Loucy (cell line): ENCODE measurements at regions not wholly inside any gene's neighbourhood (a gene's known extent, or its start where the extent isn't known, plus 50 kb on each side); places are given as distances from the start of the nearest gene placed in this dataset.

ENCODE experiments used
- H2AFZ ChIP-seq: fragments of 200-600 bp; sonication (generic); 2 replicates; pipeline ENCODE4 v1.6.0; 2016; ENCODE audit warnings: antibody characterized with exemption, mild to moderate bottlenecking, low read length, moderate library complexity
- H3F3A ChIP-seq: fragments of 200-600 bp; 2 replicates; pipeline ENCODE4 v1.6.0; 2016; ENCODE audit warnings: antibody characterized with exemption, low read depth, mild to moderate bottlenecking
- H3K27me3 ChIP-seq: fragments of 200-600 bp; sonication (generic); 2 replicates; pipeline ENCODE4 v1.6.1; 2014; ENCODE audit warnings: low read length, mild to moderate bottlenecking; ENCODE audit not compliant: insufficient read depth, poor library complexity, severe bottlenecking
- H3K36me3 ChIP-seq: fragments of 200-600 bp; sonication (generic); 2 replicates; pipeline ENCODE4 v1.6.1; 2016; ENCODE audit warnings: low read length; ENCODE audit not compliant: insufficient read depth
- H3K4me1 ChIP-seq: fragments of 200-600 bp; sonication (generic); 2 replicates; pipeline ENCODE4 v1.5.1; 2014; ENCODE audit warnings: low read length, mild to moderate bottlenecking; ENCODE audit not compliant: insufficient read depth, poor library complexity, severe bottlenecking
- H3K4me2 ChIP-seq: fragments of 200-600 bp; sonication (generic); 2 replicates; pipeline ENCODE4 v1.6.0; 2014; ENCODE audit warnings: antibody characterized with exemption, low read length, low read depth, mild to moderate bottlenecking; ENCODE audit not compliant: poor library complexity, severe bottlenecking
- H3K4me3 ChIP-seq: fragments of 200-600 bp; sonication (generic); 2 replicates; pipeline ENCODE4 v1.5.1; 2014; ENCODE audit warnings: low read length, mild to moderate bottlenecking, mixed read lengths; ENCODE audit not compliant: poor library complexity, severe bottlenecking
- H3K79me2 ChIP-seq: fragments of 200-600 bp; sonication (generic); 2 replicates; pipeline ENCODE4 v1.6.1; 2014; ENCODE audit warnings: low read length; ENCODE audit not compliant: insufficient read depth
- H3K9ac ChIP-seq: fragments of 200-600 bp; sonication (generic); 2 replicates; pipeline ENCODE4 v1.6.0; 2014; ENCODE audit warnings: mild to moderate bottlenecking, low read depth, low read length, moderate library complexity; ENCODE audit not compliant: poor library complexity, severe bottlenecking
- H3K9me2 ChIP-seq: fragments of 200-600 bp; sonication (generic); replicated peaks from 2 replicates; pipeline ENCODE4 v1.6.1; 2016; ENCODE audit warnings: low read depth, low read length, mixed read lengths
- H3K9me3 ChIP-seq: fragments of 200-600 bp; sonication (generic); 2 replicates; pipeline ENCODE4 v1.6.1; 2014; ENCODE audit warnings: mild to moderate bottlenecking, antibody characterized with exemption, low read length, low read depth; ENCODE audit not compliant: insufficient read depth
- H4K20me1 ChIP-seq: fragments of 200-600 bp; sonication (generic); 2 replicates; pipeline ENCODE4 v1.6.0; 2014; ENCODE audit warnings: antibody characterized with exemption, low read length, mild to moderate bottlenecking; ENCODE audit not compliant: insufficient read depth, poor library complexity, severe bottlenecking
- EZH2phosphoT487 ChIP-seq: fragments of 200-600 bp; IDR thresholded peaks from 2 replicates; pipeline ENCODE4 v1.6.1; 2018; ENCODE audit warnings: antibody characterized with exemption, mild to moderate bottlenecking, moderate library complexity, borderline replicate concordance
- TF ChIP-seq, protein P1 (sequence below): fragments of 200-600 bp; sonication (generic); conservative IDR thresholded peaks from 2 replicates; pipeline ENCODE4 v1.5.1; 2014; ENCODE audit warnings: mild to moderate bottlenecking, antibody characterized with exemption, low read length

GRCh38 chr6:145428706-145429105 lies 306.6 kb downstream of the EPM2A start:
- Histone ChIP-seq H3K9ac (no peak overlapping the region), H3K4me2 (no peak overlapping the region), H2AFZ (no peak overlapping the region), H3K9me3 (no peaks in the 10 kb centered on the region), H3K4me1 (no peaks in the 10 kb centered on the region), H3K9me2 (no peaks in the 10 kb centered on the region), H3K79me2 (no peaks in the 10 kb centered on the region), H3K27me3 (no peaks in the 10 kb centered on the region), H3K4me3 (no peak overlapping the region), H4K20me1 (no peaks in the 10 kb centered on the region), H3F3A (no peaks in the 10 kb centered on the region), H3K36me3 (no peaks in the 10 kb centered on the region)
- TF ChIP-seq, protein P1, sequence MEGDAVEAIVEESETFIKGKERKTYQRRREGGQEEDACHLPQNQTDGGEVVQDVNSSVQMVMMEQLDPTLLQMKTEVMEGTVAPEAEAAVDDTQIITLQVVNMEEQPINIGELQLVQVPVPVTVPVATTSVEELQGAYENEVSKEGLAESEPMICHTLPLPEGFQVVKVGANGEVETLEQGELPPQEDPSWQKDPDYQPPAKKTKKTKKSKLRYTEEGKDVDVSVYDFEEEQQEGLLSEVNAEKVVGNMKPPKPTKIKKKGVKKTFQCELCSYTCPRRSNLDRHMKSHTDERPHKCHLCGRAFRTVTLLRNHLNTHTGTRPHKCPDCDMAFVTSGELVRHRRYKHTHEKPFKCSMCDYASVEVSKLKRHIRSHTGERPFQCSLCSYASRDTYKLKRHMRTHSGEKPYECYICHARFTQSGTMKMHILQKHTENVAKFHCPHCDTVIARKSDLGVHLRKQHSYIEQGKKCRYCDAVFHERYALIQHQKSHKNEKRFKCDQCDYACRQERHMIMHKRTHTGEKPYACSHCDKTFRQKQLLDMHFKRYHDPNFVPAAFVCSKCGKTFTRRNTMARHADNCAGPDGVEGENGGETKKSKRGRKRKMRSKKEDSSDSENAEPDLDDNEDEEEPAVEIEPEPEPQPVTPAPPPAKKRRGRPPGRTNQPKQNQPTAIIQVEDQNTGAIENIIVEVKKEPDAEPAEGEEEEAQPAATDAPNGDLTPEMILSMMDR: no peak
- TF ChIP-seq EZH2phosphoT487: no peak

DNA sequence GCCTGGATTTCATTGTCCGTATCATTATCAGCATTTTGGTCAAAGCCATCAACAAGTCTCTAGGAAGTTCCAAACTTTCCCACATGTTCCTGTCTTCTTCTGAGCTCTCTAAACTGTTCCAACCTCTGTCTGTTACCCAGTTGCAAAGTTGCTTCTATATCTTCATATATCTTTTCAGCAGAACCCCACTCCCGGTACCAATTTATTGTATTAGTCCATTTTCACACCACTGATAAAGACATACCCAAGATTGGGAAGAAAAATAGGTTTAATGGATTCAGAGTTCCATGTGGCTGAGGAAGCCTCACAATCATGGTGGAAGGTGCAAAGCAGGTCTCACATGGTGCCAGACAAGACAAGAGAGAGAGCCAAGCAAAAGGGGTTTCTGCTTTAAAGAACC lies 293.2 kb downstream of the EPM2A start:
- TF ChIP-seq, protein P1: no peak
- no peak for TF ChIP-seq EZH2phosphoT487
- Histone ChIP-seq H3K27me3 (no peaks in the 10 kb centered on the region), H3K4me1 (no peaks in the 10 kb centered on the region), H3K9ac (no peak overlapping the region), H3K4me3 (no peak overlapping the region), H3K4me2 (no peak overlapping the region), H3F3A (no peaks in the 10 kb centered on the region), H3K79me2 (no peaks in the 10 kb centered on the region), H3K36me3 (no peaks in the 10 kb centered on the region), H3K9me3 (peaks cover 18% of the 10 kb centered on the region), H2AFZ (no peak overlapping the region), H4K20me1 (no peaks in the 10 kb centered on the region), H3K9me2 (no peaks in the 10 kb centered on the region)

DNA sequence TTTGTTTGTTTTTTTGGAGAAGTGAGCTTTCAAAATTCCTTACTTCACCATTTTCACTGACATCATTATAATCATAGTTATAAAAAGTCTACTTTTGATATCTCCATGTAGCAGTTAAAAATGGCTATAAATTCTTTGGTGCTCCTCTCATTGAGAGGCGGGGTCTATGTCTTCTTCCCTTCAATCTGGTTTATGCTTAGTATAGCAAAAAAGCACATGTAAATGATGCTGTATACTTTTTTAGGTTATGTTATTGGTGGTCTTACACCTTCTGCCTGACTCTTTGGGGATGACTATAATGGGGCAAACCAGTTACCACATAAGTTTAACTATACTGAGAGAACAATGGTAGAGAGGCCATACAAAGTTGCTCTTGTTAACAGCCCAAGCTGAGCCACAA lies 289.6 kb downstream of the EPM2A start:
- TF ChIP-seq, protein P1: no peak
- TF ChIP-seq EZH2phosphoT487: no peak
- Histone ChIP-seq H4K20me1 (no peaks in the 10 kb centered on the region), H3K4me3 (no peak overlapping the region), H3K4me1 (no peaks in the 10 kb centered on the region), H3K27me3 (no peaks in the 10 kb centered on the region), H3F3A (no peaks in the 10 kb centered on the region), H3K79me2 (no peaks in the 10 kb centered on the region), H3K36me3 (no peaks in the 10 kb centered on the region), H3K4me2 (no peak overlapping the region), H3K9me3 (peaks cover 18% of the 10 kb centered on the region), H3K9ac (no peak overlapping the region), H3K9me2 (no peaks in the 10 kb centered on the region), H2AFZ (no peak overlapping the region)
